ENCODE measurements at regions not wholly inside any gene's neighbourhood (a gene's known extent, or its start where the extent isn't known, plus 50 kb on each side); places are given as distances from the start of the nearest gene placed in this dataset.

DNA sequence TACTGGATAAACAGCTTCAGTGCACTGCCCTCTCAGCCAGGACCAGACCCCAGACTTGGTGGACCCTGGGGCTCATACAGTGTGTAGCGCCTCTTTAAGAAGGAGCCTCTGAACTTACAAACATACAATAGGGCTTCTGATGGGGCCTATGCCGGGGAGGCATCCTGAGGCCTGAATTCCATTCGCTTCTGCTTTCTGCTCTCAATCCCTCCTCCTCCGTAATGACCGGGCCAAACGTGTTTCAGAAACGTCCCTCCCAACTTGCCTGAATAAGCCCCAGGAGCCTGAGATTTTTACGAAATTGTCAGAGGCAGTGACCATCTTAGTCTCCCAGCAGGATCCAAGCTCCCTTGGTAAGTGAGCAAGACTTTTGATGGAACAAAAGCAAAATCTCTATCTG, 128.1 kb upstream of the BOD1 start:
- Histone ChIP-seq H4K5ac (ENCODE audit: low read depth, low read length) (no peak overlapping the region), H3K9me1 (ENCODE audit: insufficient read depth, low read length) (peaks cover 4% of the 10 kb centered on the region; the same call in 1 of the 2 replicates), H2AK5ac (ENCODE audit: low read depth, low read length) (no peak overlapping the region), H3K79me1 (ENCODE audit: low read depth in 1 of 2, low read length in 2 of 2) (no peaks in the 10 kb centered on the region), H3K56ac (ENCODE audit: extremely low read depth, insufficient read depth, low read length) (no peak overlapping the region), H3K9me3 (ENCODE audit: control insufficient read depth, insufficient read depth, low read length) (no peaks in the 10 kb centered on the region), H2BK120ac (ENCODE audit: low read depth, low read length) (no peak overlapping the region), H2BK5ac (ENCODE audit: low read depth, low read length, poor library complexity, severe bottlenecking) (no peak overlapping the region), H2AFZ (replicated peaks; ENCODE audit: low read length, poor library complexity) (no peak overlapping the region), H2BK20ac (ENCODE audit: low read depth, low read length) (no peak overlapping the region), H3K23ac (ENCODE audit: low read depth, low read length) (no peak overlapping the region), H2BK15ac (ENCODE audit: low read depth, low read length) (no peak overlapping the region), H3K27me3 (ENCODE audit: control insufficient read depth, insufficient read depth, low read length) (no peaks in the 10 kb centered on the region; the same call in 1 of the 2 replicates), H4K8ac (ENCODE audit: low read depth in 2 of 2, low read length in 2 of 2) (no peak overlapping the region), H4K20me1 (ENCODE audit: insufficient read depth, low read length) (no peaks in the 10 kb centered on the region), H3K4me1 (ENCODE audit: control insufficient read depth, insufficient read depth, low read length) (peaks cover 3% of the 10 kb centered on the region; the same call in 1 of the 2 replicates), H3K36me3 (ENCODE audit: control insufficient read depth, insufficient read depth, low read length) (no peaks in the 10 kb centered on the region), H2AK9ac (replicated peaks; ENCODE audit: low read depth, low read length, poor library complexity) (no peak overlapping the region), H4K91ac (ENCODE audit: insufficient read depth, low read depth, low read length) (no peak overlapping the region), H3K9ac (ENCODE audit: low read depth, low read length) (no peak overlapping the region), H3K27ac (ENCODE audit: insufficient read depth, low read length) (no peak overlapping the region), H3K4ac (ENCODE audit: low read depth, low read length) (no peak overlapping the region), H3K4me2 (ENCODE audit: low read depth, low read length) (no peak overlapping the region), H3K14ac (replicated peaks; ENCODE audit: low read depth, low read length) (no peak overlapping the region), H3K4me3 (ENCODE audit: insufficient read depth, low read depth, low read length) (no peak overlapping the region), H3K18ac (ENCODE audit: low read depth, low read length) (no peak overlapping the region)
- ATAC-seq (ENCODE audit: low read depth), result no peak
- TF ChIP-seq, protein P1, sequence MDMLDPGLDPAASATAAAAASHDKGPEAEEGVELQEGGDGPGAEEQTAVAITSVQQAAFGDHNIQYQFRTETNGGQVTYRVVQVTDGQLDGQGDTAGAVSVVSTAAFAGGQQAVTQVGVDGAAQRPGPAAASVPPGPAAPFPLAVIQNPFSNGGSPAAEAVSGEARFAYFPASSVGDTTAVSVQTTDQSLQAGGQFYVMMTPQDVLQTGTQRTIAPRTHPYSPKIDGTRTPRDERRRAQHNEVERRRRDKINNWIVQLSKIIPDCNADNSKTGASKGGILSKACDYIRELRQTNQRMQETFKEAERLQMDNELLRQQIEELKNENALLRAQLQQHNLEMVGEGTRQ (IDR thresholded peaks at IDR 0.05; ENCODE audit: low read depth, low read length), result no peak
- TF ChIP-seq CEBPB (IDR thresholded peaks at IDR 0.05; ENCODE audit: low read depth, low read length), result no peak
- TF ChIP-seq RAD21 (IDR thresholded peaks at IDR 0.05; ENCODE audit: low read length), result no peak
- no peak for TF ChIP-seq MAFK (IDR thresholded peaks at IDR 0.05; ENCODE audit: low read depth, low read length)
- no peak for TF ChIP-seq SMC3 (IDR thresholded peaks at IDR 0.05; ENCODE audit: low read depth, low read length)
- no peak for TF ChIP-seq MXI1 (IDR thresholded peaks at IDR 0.05; ENCODE audit: borderline replicate concordance, low read depth, low read length)
- TF ChIP-seq, protein P2, sequence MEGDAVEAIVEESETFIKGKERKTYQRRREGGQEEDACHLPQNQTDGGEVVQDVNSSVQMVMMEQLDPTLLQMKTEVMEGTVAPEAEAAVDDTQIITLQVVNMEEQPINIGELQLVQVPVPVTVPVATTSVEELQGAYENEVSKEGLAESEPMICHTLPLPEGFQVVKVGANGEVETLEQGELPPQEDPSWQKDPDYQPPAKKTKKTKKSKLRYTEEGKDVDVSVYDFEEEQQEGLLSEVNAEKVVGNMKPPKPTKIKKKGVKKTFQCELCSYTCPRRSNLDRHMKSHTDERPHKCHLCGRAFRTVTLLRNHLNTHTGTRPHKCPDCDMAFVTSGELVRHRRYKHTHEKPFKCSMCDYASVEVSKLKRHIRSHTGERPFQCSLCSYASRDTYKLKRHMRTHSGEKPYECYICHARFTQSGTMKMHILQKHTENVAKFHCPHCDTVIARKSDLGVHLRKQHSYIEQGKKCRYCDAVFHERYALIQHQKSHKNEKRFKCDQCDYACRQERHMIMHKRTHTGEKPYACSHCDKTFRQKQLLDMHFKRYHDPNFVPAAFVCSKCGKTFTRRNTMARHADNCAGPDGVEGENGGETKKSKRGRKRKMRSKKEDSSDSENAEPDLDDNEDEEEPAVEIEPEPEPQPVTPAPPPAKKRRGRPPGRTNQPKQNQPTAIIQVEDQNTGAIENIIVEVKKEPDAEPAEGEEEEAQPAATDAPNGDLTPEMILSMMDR (conservative IDR thresholded peaks at IDR 0.05; ENCODE audit: low read depth, low read length), result no peak
- TF ChIP-seq NFE2L2 (IDR thresholded peaks at IDR 0.05; ENCODE audit: low read depth, low read length), result no peak
- in situ Hi-C loops (cut with MboI; ENCODE audit: low sequenced_read_pairs), result no loop called here
- ChIA-PET POLR2A (ENCODE audit: unreplicated experiment) (interaction anchor here (0.6 kb wide), 1 partner anchor 799 kb away, joined by 3 read pairs; no protein-coding TSS in a partner anchor), CTCF (interaction anchor here (0.6 kb wide), 1 partner anchor 455 kb away, joined by 4 read pairs; no protein-coding TSS in a partner anchor)
- no peak for DNase-seq
- intact Hi-C loops (cut with micrococcal nuclease), result no loop called here
- dilution Hi-C loops (cut with HindIII; ENCODE audit: low sequenced_read_pairs, unreplicated experiment), result no loop called here
- WGBS, 2 experiments (ENCODE audit: extremely low coverage in 2 of 2, insufficient read length in 1 of 2), result 67% methylated on average over 2 of the region's 8 CpGs; no CpG with 5 or more reads in 1 of the 2 experiments
- no TSS peak for BruUV-seq (replicated peaks)
